Psoas muscle (tissue), 7 donors: ENCODE measurements at regions not wholly inside any gene's neighbourhood (a gene's known extent, or its start where the extent isn't known, plus 50 kb on each side); places are given as distances from the start of the nearest gene placed in this dataset.

Source experiments
- ATAC-seq, 4 donors: fragments of 200-7000 bp; cut with Tn5 transposase; one replicate each; pipeline ENCODE4 v1.9.1; 2020; ENCODE audit warnings: moderate library complexity in 3 of 4, mild to moderate bottlenecking in 2 of 4
- DNase-seq, 2 donors: peaks; one replicate each; pipeline ENCODE4 v3.0.0-alpha.2; 2020
- H3K27ac ChIP-seq: fragments of 200-600 bp; one replicate; pipeline ENCODE4 v1.8.0; 2022
- H3K27me3 ChIP-seq, 3 donors: fragments of 200-600 bp in 1 of 3; one replicate each; pipeline versions ENCODE4 v1.6.1 to v1.8.0; 2013 to 2022; ENCODE audit warnings: low read length in 2 of 3, mild to moderate bottlenecking in 2 of 3, moderate library complexity in 1 of 3; ENCODE audit not compliant: insufficient read depth in 3 of 3
- H3K36me3 ChIP-seq, 2 donors: fragments of 200-600 bp in 1 of 2; one replicate each; pipeline versions ENCODE4 v1.6.1 to v1.8.0; 2013 to 2022; ENCODE audit warnings: low read depth in 1 of 2, mild to moderate bottlenecking in 1 of 2, moderate library complexity in 1 of 2; ENCODE audit not compliant: insufficient read depth in 1 of 2
- H3K4me1 ChIP-seq: fragments of 200-600 bp; one replicate; pipeline ENCODE4 v1.8.0; 2022
- H3K4me3 ChIP-seq: fragments of 200-600 bp; one replicate; pipeline ENCODE4 v1.8.0; 2022; ENCODE audit warnings: mild to moderate bottlenecking
- H3K9me3 ChIP-seq: fragments of 200-600 bp; one replicate; pipeline ENCODE4 v1.8.0; 2022
- CTCF ChIP-seq: fragments of 200-600 bp; IDR thresholded peaks from one replicate; pipeline ENCODE4 v1.8.0; 2022; ENCODE audit warnings: antibody characterized with exemption
- WGBS, 3 donors: extraction: QIAGEN DNeasy Blood & Tissue Kit; methylation state at CpG; one replicate each; pipeline versions ENCODE4 v1.1.6 to v1.1.7; 2013; 5-methylcytosine and 5-hydroxymethylcytosine counted together
- intact Hi-C, 2 donors: fragments of 100-400 bp; cut with DNase I; formaldehyde crosslinking; loops; one replicate each; pipeline versions ENCODE4 v1.11.0 to v1.14.2; 2022
- donor health status: healthy with polysubstance abuse.
- donor health status: DM: no; HTN: no; CAD: no; lungs with moderate emphysema.
- donor health status: Bipolar disorder and iron deficiency.
- donor health status: healthy.
- donor health status: DM: yes; HTN: yes; CAD: no.
- donor health status: DM: no; HTN: no; CAD: no.
- donor health status: DM: yes; HTN: yes; CAD: no.

- no peaks in the 10 kb centered on the region for H3K36me3 ChIP-seq
- no peaks in the 10 kb centered on the region for H3K4me1 ChIP-seq
- no peak for TF ChIP-seq CTCF
- no peak overlapping the region for H3K4me3 ChIP-seq
- H3K9me3 ChIP-seq = no peaks in the 10 kb centered on the region
- intact Hi-C loops = no loop called here
- H3K27me3 ChIP-seq = no peaks in the 10 kb centered on the region
- no peak overlapping the region for H3K27ac ChIP-seq
- 76 to 79% (median 78%) methylated on average over 5 of the region's 5 CpGs for WGBS, 3 donors
- no peak for DNase-seq
- ATAC-seq = no peak
These were observed 1326.2 kb upstream of the TMEFF2 start for GRCh38 chr2:193520709-193521458.

- intact Hi-C loops = no loop called here
- ATAC-seq (no peak), DNase-seq (no peak)
- Histone ChIP-seq H3K36me3 (no peaks in the 10 kb centered on the region), H3K4me1 (no peaks in the 10 kb centered on the region), H3K9me3 (no peaks in the 10 kb centered on the region), H3K27me3 (no peaks in the 10 kb centered on the region), H3K4me3 (no peak overlapping the region), H3K27ac (no peak overlapping the region)
- no peak for TF ChIP-seq CTCF
- WGBS, 3 donors = 75 to 76% (median 75%) methylated on average over 6 of the region's 6 CpGs
These were observed 1323.5 kb upstream of the TMEFF2 start for GRCh38 chr2:193518041-193518817.

GRCh38 chr2:193517615-193518014 is 1322.9 kb upstream of the TMEFF2 start:
- Histone ChIP-seq H3K27ac (no peak overlapping the region), H3K9me3 (no peaks in the 10 kb centered on the region), H3K27me3 (no peaks in the 10 kb centered on the region), H3K4me1 (no peaks in the 10 kb centered on the region), H3K4me3 (no peak overlapping the region), H3K36me3 (no peaks in the 10 kb centered on the region)
- ATAC-seq (no peak), DNase-seq (no peak)
- 68 to 72% (median 71%) methylated on average over 1 of the region's 1 CpG for WGBS, 3 donors
- intact Hi-C loops = no loop called here
- no peak for TF ChIP-seq CTCF

GRCh38 chr2:193506035-193506434 is 1311.3 kb upstream of the TMEFF2 start:
- intact Hi-C loops = no loop called here
- H3K36me3 ChIP-seq = no peaks in the 10 kb centered on the region
- TF ChIP-seq CTCF = no peak
- DNase-seq = no peak
- no peaks in the 10 kb centered on the region for H3K9me3 ChIP-seq
- no peak overlapping the region for H3K4me3 ChIP-seq
- ATAC-seq = no peak
- WGBS, 3 donors = 94 to 97% (median 95%) methylated on average over 11 of the region's 11 CpGs
- no peak overlapping the region for H3K27ac ChIP-seq
- no peaks in the 10 kb centered on the region for H3K27me3 ChIP-seq
- no peaks in the 10 kb centered on the region for H3K4me1 ChIP-seq
